Neural progenitor cell (in vitro differentiated cells): ENCODE measurements at regions not wholly inside any gene's neighbourhood (a gene's known extent, or its start where the extent isn't known, plus 50 kb on each side); places are given as distances from the start of the nearest gene placed in this dataset.

Experiments used
- CTCF ChIP-seq: fragments of 200-600 bp; sonication (generic); IDR thresholded peaks from 2 replicates; pipeline ENCODE4 v1.5.1; 2017; ENCODE audit warnings: antibody characterized with exemption, mild to moderate bottlenecking
- EZH2 ChIP-seq: fragments of 200-600 bp; sonication (generic); IDR thresholded peaks from 2 replicates; pipeline ENCODE4 v1.6.1; 2017; ENCODE audit warnings: antibody characterized with exemption, mild to moderate bottlenecking, moderate library complexity

- TF ChIP-seq EZH2 (no peak), CTCF (no peak)
Observed at GRCh38 chr4:128528793-128529553, 241.4 kb upstream of the PGRMC2 start.
